ENCODE measurements at regions not wholly inside any gene's neighbourhood (a gene's known extent, or its start where the extent isn't known, plus 50 kb on each side); places are given as distances from the start of the nearest gene placed in this dataset.

DNA sequence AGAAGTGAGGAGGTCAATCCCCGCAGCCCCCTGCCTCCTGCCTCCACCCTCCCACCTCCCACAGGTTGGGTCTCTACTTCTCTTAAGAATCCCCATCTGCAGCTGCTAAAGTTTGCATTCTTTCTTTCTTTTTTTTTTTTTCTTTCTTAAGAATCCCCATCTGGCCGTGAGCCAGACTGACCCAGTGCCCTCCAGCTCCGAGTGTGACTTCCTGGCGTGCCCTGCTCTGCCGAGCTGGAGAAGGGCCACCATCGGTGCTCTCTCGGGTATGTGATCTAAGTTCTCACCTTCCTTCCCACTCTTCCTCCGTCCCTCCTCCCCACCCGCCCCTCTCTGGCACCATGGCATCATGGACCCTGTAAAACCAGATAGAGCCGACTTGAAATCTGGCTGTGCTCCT lies 66.7 kb upstream of the LMO1 start:
- no peak for TF ChIP-seq CTCF (conservative IDR thresholded peaks at IDR 0.05; ENCODE audit: low read depth, low read length)
- DNase-seq (ENCODE audit: low read depth), result peak; percentile 38

GRCh38 chr11:8329847-8330361 lies 66.2 kb upstream of the LMO1 start:
- DNase-seq (ENCODE audit: low read depth), result no peak
- H3K4me3 ChIP-seq (ENCODE audit: low read depth, low read length), result no peak overlapping the region
- TF ChIP-seq CTCF (conservative IDR thresholded peaks at IDR 0.05; ENCODE audit: low read depth, low read length), result no peak

More for the DNA sequence above, 66.7 kb upstream of the LMO1 start:
- H3K4me3 ChIP-seq (ENCODE audit: low read depth, low read length), result no peak overlapping the region

DNA sequence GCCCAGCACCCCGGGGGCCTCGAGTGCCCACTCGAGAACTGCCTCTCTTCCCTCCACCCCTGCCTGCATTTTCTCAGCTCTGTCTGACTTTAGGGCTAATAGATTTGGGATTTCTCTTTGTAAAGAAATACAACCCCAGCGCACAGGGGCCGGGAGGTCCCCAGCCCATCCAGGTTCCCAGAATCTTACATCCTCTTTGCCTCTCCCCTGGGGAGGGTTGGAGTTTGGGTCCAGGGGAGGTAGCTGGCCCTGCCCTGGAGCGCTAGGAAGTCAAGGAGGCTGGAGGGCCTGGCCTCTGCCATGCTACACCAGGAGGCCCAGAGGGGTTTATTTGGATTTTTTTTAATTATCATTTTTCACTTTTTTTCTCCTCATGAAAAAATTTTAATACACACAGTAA lies 65.7 kb upstream of the LMO1 start:
- DNase-seq (ENCODE audit: low read depth), result no peak
- no peak overlapping the region for H3K4me3 ChIP-seq (ENCODE audit: low read depth, low read length)
- TF ChIP-seq CTCF (conservative IDR thresholded peaks at IDR 0.05; ENCODE audit: low read depth, low read length), result no peak

- peak; percentile 89 for TF ChIP-seq CTCF (conservative IDR thresholded peaks at IDR 0.05; ENCODE audit: low read depth, low read length)
- DNase-seq (ENCODE audit: low read depth), result peak; percentile 67
- no peak overlapping the region for H3K4me3 ChIP-seq (ENCODE audit: low read depth, low read length)
Observed at GRCh38 chr11:8328848-8329330, 65.2 kb upstream of the LMO1 start.

- H3K4me3 ChIP-seq (ENCODE audit: low read depth, low read length), result no peak overlapping the region
- no peak for TF ChIP-seq CTCF (conservative IDR thresholded peaks at IDR 0.05; ENCODE audit: low read depth, low read length)
- no peak for DNase-seq (ENCODE audit: low read depth)
Observed at GRCh38 chr11:8328231-8328794, 64.6 kb upstream of the LMO1 start.

DNA sequence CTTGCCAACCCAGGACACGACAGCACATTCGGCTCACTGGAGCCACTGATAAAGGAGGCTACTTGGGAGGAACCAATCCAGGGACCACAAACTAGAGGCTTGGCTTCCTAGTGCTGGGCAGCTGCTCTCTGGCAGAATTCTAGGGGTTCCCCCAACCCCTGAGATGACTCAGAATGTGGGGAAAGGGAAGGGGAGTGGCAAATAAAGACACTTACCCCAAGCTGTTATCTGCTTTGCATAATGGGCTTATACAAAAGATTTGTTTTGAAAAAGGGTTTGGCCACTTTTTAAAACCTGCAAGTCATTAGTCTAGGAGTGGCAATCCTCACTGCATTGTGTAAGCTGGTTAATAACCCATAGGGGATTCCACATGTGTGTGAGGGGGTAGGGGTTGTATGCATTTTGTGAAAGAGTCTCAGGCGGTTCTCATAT lies 64.1 kb upstream of the LMO1 start:
- DNase-seq (ENCODE audit: low read depth), result no peak
- no peak for TF ChIP-seq CTCF (conservative IDR thresholded peaks at IDR 0.05; ENCODE audit: low read depth, low read length)
- H3K4me3 ChIP-seq (ENCODE audit: low read depth, low read length), result no peak overlapping the region

DNA sequence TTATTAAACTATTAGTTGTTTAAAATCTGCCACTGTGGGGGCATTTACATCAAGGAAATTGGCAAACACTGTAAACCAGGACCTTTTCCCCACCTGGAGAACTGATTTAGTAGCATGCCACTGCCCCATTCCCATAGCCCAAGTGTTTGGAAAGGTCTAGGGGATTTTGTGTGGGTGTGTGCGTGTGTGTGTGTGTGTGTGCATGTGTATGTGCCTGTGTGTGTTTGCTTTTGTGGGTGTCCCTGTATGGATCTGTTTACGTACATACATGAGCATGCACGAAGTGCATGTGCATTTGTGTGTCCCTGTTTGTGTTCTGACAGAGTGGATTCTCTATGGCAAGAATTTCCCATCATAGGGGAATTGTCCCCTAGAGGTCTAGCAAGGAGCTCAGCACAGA lies 62.7 kb upstream of the LMO1 start:
- H3K4me3 ChIP-seq (ENCODE audit: low read depth, low read length), result no peak overlapping the region
- DNase-seq (ENCODE audit: low read depth), result no peak
- TF ChIP-seq CTCF (conservative IDR thresholded peaks at IDR 0.05; ENCODE audit: low read depth, low read length), result no peak
